Mesendoderm (in vitro differentiated cells): ENCODE measurements at regions not wholly inside any gene's neighbourhood (a gene's known extent, or its start where the extent isn't known, plus 50 kb on each side); places are given as distances from the start of the nearest gene placed in this dataset.

Source experiments
- DNase-seq: peaks from one replicate; pipeline ENCODE4 v3.0.0; 2013
- H2AK5ac ChIP-seq: 2 replicates; pipeline ENCODE4 v1.6.1; 2013; ENCODE audit warnings: low read length, inconsistent platforms
- H2BK120ac ChIP-seq: 2 replicates; pipeline ENCODE4 v1.6.1; 2013; ENCODE audit warnings: low read depth, mild to moderate bottlenecking, low read length, moderate library complexity, mixed read lengths
- H2BK15ac ChIP-seq: replicated peaks from 2 replicates; pipeline ENCODE4 v1.6.1; 2013; ENCODE audit warnings: low read depth, mild to moderate bottlenecking, moderate library complexity
- H2BK5ac ChIP-seq: 2 replicates; pipeline ENCODE4 v1.6.1; 2013; ENCODE audit warnings: low read length, inconsistent platforms
- H3K18ac ChIP-seq: 2 replicates; pipeline ENCODE4 v1.6.1; 2013; ENCODE audit warnings: mild to moderate bottlenecking, low read length, mixed read lengths
- H3K23ac ChIP-seq: one replicate; pipeline ENCODE4 v1.6.1; 2013; ENCODE audit warnings: low read length
- H3K27ac ChIP-seq: 2 replicates; pipeline ENCODE4 v1.5.1; 2013; ENCODE audit warnings: low read depth, mild to moderate bottlenecking, inconsistent platforms, low read length, moderate library complexity
- H3K27me3 ChIP-seq: 2 replicates; pipeline ENCODE4 v1.6.1; 2013; ENCODE audit warnings: low read length, control low read depth, mild to moderate bottlenecking, inconsistent platforms; ENCODE audit not compliant: insufficient read depth, poor library complexity
- H3K36me3 ChIP-seq: 2 replicates; pipeline ENCODE4 v1.6.1; 2013; ENCODE audit warnings: low read length, inconsistent platforms; ENCODE audit not compliant: control insufficient read depth, insufficient read depth
- H3K4ac ChIP-seq: one replicate; pipeline ENCODE4 v1.6.1; 2013; ENCODE audit warnings: low read depth, mild to moderate bottlenecking, low read length, moderate library complexity
- H3K4me1 ChIP-seq: 2 replicates; pipeline ENCODE4 v1.6.1; 2013; ENCODE audit warnings: low read depth, low read length, inconsistent platforms; ENCODE audit not compliant: control insufficient read depth
- H3K4me2 ChIP-seq: 2 replicates; pipeline ENCODE4 v1.6.1; 2013; ENCODE audit warnings: low read length
- H3K4me3 ChIP-seq: 2 replicates; pipeline ENCODE4 v1.5.1; 2013; ENCODE audit warnings: mild to moderate bottlenecking, low read length
- H3K56ac ChIP-seq: one replicate; pipeline ENCODE4 v1.6.1; 2013; ENCODE audit warnings: low read length
- H3K79me1 ChIP-seq: 2 replicates; pipeline ENCODE4 v1.6.1; 2013; ENCODE audit warnings: low read length, inconsistent platforms
- H3K79me2 ChIP-seq: 2 replicates; pipeline ENCODE4 v1.6.1; 2013; ENCODE audit warnings: mild to moderate bottlenecking, low read length; ENCODE audit not compliant: control insufficient read depth, insufficient read depth
- H3K9ac ChIP-seq: 2 replicates; pipeline ENCODE4 v1.6.1; 2013; ENCODE audit warnings: low read length, inconsistent platforms
- H4K5ac ChIP-seq: one replicate; pipeline ENCODE4 v1.6.1; 2013; ENCODE audit warnings: low read length
- H4K8ac ChIP-seq: one replicate; pipeline ENCODE4 v1.6.1; 2013; ENCODE audit warnings: low read depth, mild to moderate bottlenecking, control low read depth, low read length, moderate library complexity
- WGBS: extraction: QIAGEN DNeasy Blood & Tissue Kit; methylation state at CpG from one replicate; pipeline ENCODE4 v1.1.7; 2013; ENCODE audit warnings: low lambda C conversion rate, missing lambda C conversion rate; ENCODE audit not compliant: insufficient coverage; ENCODE audit errors: extremely low coverage; 5-methylcytosine and 5-hydroxymethylcytosine counted together

DNA sequence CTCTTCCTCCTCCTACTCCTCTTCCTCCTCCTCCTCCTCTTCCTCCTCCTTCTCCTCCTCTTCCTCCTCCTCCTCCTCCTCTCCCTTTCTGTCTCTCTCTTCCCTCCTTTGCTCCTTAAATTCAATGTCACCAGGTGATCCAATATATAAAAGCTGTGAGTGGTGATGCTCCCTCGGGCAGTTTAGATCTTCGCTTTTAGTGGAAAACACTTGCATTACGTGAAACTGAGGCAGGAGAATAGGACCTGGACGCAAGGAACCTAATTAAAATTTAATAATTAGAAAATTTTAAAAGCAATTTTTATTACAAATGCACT is 279.7 kb downstream of the XXYLT1 start:
- H3K4me1 ChIP-seq, result no peaks in the 10 kb centered on the region
- no peaks in the 10 kb centered on the region for H3K36me3 ChIP-seq
- H3K4me2 ChIP-seq, result no peak overlapping the region
- H2BK5ac ChIP-seq, result no peak overlapping the region
- H3K79me1 ChIP-seq, result no peaks in the 10 kb centered on the region
- H3K4me3 ChIP-seq, result no peak overlapping the region
- no peak overlapping the region for H4K5ac ChIP-seq
- H3K27ac ChIP-seq, result no peak overlapping the region
- H3K79me2 ChIP-seq, result no peaks in the 10 kb centered on the region
- H2AK5ac ChIP-seq, result no peak overlapping the region
- H3K23ac ChIP-seq, result no peak overlapping the region
- H3K56ac ChIP-seq, result no peak overlapping the region
- no peak overlapping the region for H2BK120ac ChIP-seq
- no peak overlapping the region for H3K4ac ChIP-seq
- no peak for DNase-seq
- H2BK15ac ChIP-seq, result no peak overlapping the region
- no peaks in the 10 kb centered on the region for H3K27me3 ChIP-seq
- no peak overlapping the region for H4K8ac ChIP-seq
- no peak overlapping the region for H3K18ac ChIP-seq
- no CpG with 5 or more reads among the region's 4 CpGs for whole genome bisulfite sequencing
- no peak overlapping the region for H3K9ac ChIP-seq

DNA sequence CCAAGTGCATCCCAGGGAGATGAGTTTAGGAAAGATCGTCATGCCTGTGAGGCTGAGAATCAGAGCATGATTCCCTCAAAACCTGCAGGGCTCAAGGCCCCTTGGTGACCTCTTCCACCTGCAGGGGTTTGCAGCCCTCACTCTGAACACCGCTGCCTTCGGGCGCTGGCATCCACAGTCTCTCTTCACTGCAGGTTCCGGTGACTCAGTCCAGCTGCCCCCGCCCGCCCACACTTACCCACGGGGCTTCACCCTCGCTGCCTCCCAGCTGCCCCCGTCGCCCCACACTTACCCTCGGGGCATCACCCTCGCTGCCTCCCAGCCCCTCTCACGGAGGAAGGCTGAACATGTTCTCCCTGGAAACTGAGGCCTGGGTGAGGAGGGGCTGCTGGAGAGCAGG is 277.1 kb downstream of the XXYLT1 start:
- no peak overlapping the region for H3K4me3 ChIP-seq
- no CpG with 5 or more reads among the region's 14 CpGs for WGBS
- no peak overlapping the region for H3K9ac ChIP-seq
- no peak overlapping the region for H2AK5ac ChIP-seq
- H3K18ac ChIP-seq, result no peak overlapping the region
- no peaks in the 10 kb centered on the region for H3K27me3 ChIP-seq
- H3K36me3 ChIP-seq, result no peaks in the 10 kb centered on the region
- H3K4ac ChIP-seq, result no peak overlapping the region
- H3K79me1 ChIP-seq, result no peaks in the 10 kb centered on the region
- no peak overlapping the region for H2BK15ac ChIP-seq
- no peak overlapping the region for H3K23ac ChIP-seq
- H4K8ac ChIP-seq, result no peak overlapping the region
- H4K5ac ChIP-seq, result no peak overlapping the region
- DNase-seq, result no peak
- H3K56ac ChIP-seq, result no peak overlapping the region
- H2BK120ac ChIP-seq, result no peak overlapping the region
- H3K4me1 ChIP-seq, result no peaks in the 10 kb centered on the region
- H3K4me2 ChIP-seq, result no peak overlapping the region
- H3K27ac ChIP-seq, result no peak overlapping the region
- H3K79me2 ChIP-seq, result no peaks in the 10 kb centered on the region
- no peak overlapping the region for H2BK5ac ChIP-seq

DNA sequence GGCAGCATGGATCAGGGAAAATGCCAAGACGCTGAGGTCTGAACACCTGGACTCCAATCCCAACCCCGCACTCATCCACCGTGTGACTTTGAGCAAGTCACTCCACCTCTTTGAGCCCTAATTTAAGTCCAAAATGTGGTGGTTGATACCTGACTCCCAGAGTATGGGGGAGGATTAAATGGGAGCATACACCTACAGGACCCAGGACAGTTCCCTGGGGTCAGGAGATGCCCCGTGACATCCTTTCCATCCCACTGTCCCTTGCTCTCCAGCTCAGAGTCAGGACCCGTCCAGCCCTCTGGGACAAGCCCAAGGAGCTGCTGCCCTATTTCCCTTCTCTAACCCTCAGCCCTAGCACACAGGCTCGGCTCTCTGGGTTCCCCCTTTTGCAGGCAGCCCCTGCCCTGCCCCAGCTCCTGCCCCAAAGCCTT is 276.4 kb downstream of the XXYLT1 start:
- H3K23ac ChIP-seq, result no peak overlapping the region
- H3K56ac ChIP-seq, result no peak overlapping the region
- no peak overlapping the region for H3K27ac ChIP-seq
- no peak overlapping the region for H2AK5ac ChIP-seq
- no peak overlapping the region for H2BK5ac ChIP-seq
- no peak overlapping the region for H4K5ac ChIP-seq
- no peak overlapping the region for H3K4me3 ChIP-seq
- no peak for DNase-seq
- no peaks in the 10 kb centered on the region for H3K79me2 ChIP-seq
- H3K4me2 ChIP-seq, result no peak overlapping the region
- WGBS, result no CpG with 5 or more reads among the region's 6 CpGs
- H3K4ac ChIP-seq, result no peak overlapping the region
- no peaks in the 10 kb centered on the region for H3K36me3 ChIP-seq
- no peak overlapping the region for H2BK15ac ChIP-seq
- no peak overlapping the region for H3K9ac ChIP-seq
- no peak overlapping the region for H3K18ac ChIP-seq
- no peaks in the 10 kb centered on the region for H3K4me1 ChIP-seq
- no peak overlapping the region for H2BK120ac ChIP-seq
- H3K27me3 ChIP-seq, result no peaks in the 10 kb centered on the region
- H3K79me1 ChIP-seq, result no peaks in the 10 kb centered on the region
- no peak overlapping the region for H4K8ac ChIP-seq

DNA sequence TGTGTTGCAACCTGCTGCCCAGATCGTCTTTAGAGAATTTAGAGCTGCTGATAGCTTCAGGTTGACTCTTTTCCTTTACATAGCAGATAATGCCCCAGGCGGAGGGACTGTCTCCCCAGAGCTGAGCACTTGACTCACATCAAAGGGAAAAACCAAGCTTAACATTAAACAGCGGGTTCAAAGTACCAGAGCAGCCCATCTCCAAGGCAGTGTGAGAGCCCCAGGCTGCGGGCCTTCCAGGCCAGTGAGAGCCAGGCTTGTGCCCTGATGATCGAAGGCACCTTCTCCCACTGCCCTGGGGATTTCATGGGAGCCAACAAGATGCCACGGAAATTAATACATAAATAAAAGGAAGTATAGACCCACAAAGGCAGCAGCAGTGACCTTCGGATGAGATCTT is 275.6 kb downstream of the XXYLT1 start:
- no peak for DNase-seq
- no CpG with 5 or more reads among the region's 7 CpGs for WGBS
- Histone ChIP-seq H3K36me3 (no peaks in the 10 kb centered on the region), H3K4me3 (no peak overlapping the region), H2BK5ac (no peak overlapping the region), H3K4me2 (no peak overlapping the region), H2BK120ac (no peak overlapping the region), H2AK5ac (no peak overlapping the region), H3K79me2 (no peaks in the 10 kb centered on the region), H3K27ac (no peak overlapping the region), H3K18ac (no peak overlapping the region), H2BK15ac (no peak overlapping the region), H3K23ac (no peak overlapping the region), H3K56ac (no peak overlapping the region), H3K27me3 (no peaks in the 10 kb centered on the region), H4K8ac (no peak overlapping the region), H3K79me1 (no peaks in the 10 kb centered on the region), H4K5ac (no peak overlapping the region), H3K4ac (no peak overlapping the region), H3K9ac (no peak overlapping the region), H3K4me1 (no peaks in the 10 kb centered on the region)

DNA sequence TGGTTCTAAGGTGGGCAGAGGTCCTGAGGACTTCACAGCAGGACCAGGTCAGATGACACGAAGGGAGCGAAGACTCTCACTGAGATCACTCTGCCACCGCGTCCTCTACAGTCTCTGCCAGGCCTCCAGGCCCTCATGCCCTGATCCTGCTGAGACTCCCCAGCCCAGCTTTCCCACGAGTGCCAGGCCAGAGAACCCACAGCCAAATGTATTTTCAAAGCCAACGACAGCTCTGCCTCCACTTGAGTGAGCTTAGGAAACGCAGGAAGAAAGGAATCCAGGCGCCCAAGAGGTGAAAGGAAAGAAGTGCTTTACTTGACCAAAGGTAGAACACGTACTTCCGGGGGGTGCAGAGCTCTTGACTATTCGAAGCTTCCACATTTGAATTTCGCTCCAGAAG is 275.0 kb downstream of the XXYLT1 start:
- Histone ChIP-seq H2BK15ac (no peak overlapping the region), H4K8ac (no peak overlapping the region), H2BK120ac (no peak overlapping the region), H3K18ac (no peak overlapping the region), H3K4ac (no peak overlapping the region), H3K36me3 (no peaks in the 10 kb centered on the region), H2BK5ac (no peak overlapping the region), H3K79me2 (no peaks in the 10 kb centered on the region), H3K4me1 (no peaks in the 10 kb centered on the region), H3K56ac (no peak overlapping the region), H4K5ac (no peak overlapping the region), H3K79me1 (no peaks in the 10 kb centered on the region), H3K4me2 (no peak overlapping the region), H3K4me3 (no peak overlapping the region), H3K27ac (no peak overlapping the region), H2AK5ac (no peak overlapping the region), H3K9ac (no peak overlapping the region), H3K23ac (no peak overlapping the region), H3K27me3 (no peaks in the 10 kb centered on the region)
- no peak for DNase-seq
- no CpG with 5 or more reads among the region's 12 CpGs for WGBS

DNA sequence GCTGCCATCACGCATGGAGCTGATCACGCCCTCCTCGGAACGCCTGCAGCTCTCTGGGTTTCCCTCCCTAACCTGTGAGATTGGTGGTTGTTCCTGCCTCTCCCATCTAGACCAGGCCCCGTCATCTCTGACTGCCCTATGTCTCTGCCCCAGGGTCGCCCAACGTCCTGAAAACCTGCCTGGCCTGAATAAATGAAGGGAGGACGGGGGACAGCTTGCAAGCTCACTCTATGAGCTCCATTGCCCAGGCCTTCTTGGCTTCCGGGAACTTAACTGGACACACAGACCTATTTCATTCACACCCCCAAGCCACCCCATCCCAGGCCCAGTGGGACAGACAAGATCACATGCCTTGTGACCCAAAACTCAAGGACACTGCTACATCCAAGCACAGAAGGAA is 274.2 kb downstream of the XXYLT1 start:
- no peak overlapping the region for H3K23ac ChIP-seq
- H3K56ac ChIP-seq, result no peak overlapping the region
- DNase-seq, result no peak
- H3K27ac ChIP-seq, result no peak overlapping the region
- H3K36me3 ChIP-seq, result no peaks in the 10 kb centered on the region
- H4K5ac ChIP-seq, result no peak overlapping the region
- H3K18ac ChIP-seq, result no peak overlapping the region
- no peak overlapping the region for H2BK5ac ChIP-seq
- no peaks in the 10 kb centered on the region for H3K4me1 ChIP-seq
- H3K79me1 ChIP-seq, result no peaks in the 10 kb centered on the region
- H3K79me2 ChIP-seq, result no peaks in the 10 kb centered on the region
- H3K9ac ChIP-seq, result no peak overlapping the region
- no peak overlapping the region for H2AK5ac ChIP-seq
- no CpG with 5 or more reads among the region's 9 CpGs for WGBS
- no peaks in the 10 kb centered on the region for H3K27me3 ChIP-seq
- H3K4me2 ChIP-seq, result no peak overlapping the region
- no peak overlapping the region for H2BK15ac ChIP-seq
- H4K8ac ChIP-seq, result no peak overlapping the region
- no peak overlapping the region for H3K4ac ChIP-seq
- no peak overlapping the region for H3K4me3 ChIP-seq
- no peak overlapping the region for H2BK120ac ChIP-seq
